PC-3 (cell line): ENCODE measurements at regions not wholly inside any gene's neighbourhood (a gene's known extent, or its start where the extent isn't known, plus 50 kb on each side); places are given as distances from the start of the nearest gene placed in this dataset.

ENCODE experiments used
- ATAC-seq: fragments of 200-7000 bp; cut with Tn5 transposase; 2 replicates; pipeline ENCODE4 v1.9.1; 2020; ENCODE audit warnings: mild to moderate bottlenecking, moderate library complexity
- BruUV-seq: library from RNA; stranded (reverse); fragments of 400-500 nt; replicated peaks from 2 replicates; lab custom pipeline; 2021; lab: Mats Ljungman, UMichigan
- CTCF ChIA-PET: fragments of 300-600 bp; sonication (Branson Sonifier 250); formaldehyde crosslinking; loops from one replicate; lab custom pipeline; 2022; ENCODE audit warnings: antibody characterized with exemption; lab: Charles Lee
- POLR2A ChIA-PET: fragments of 300-600 bp; sonication (Branson Sonifier 250); formaldehyde crosslinking; loops from one replicate; lab custom pipeline; 2022; ENCODE audit warnings: antibody characterized with exemption; ENCODE audit not compliant: unreplicated experiment; lab: Charles Lee
- DNase-seq: peaks from one replicate; pipeline ENCODE4 v3.0.0-alpha.2; 2015
- H2AFZ ChIP-seq: fragments of 300-600 bp; sonication (generic); 2 replicates; pipeline ENCODE4 v1.6.0; 2016; ENCODE audit warnings: antibody characterized with exemption, low read length
- H3F3A ChIP-seq: fragments of 300-600 bp; sonication (generic); one replicate; pipeline ENCODE4 v1.6.0; 2017; ENCODE audit warnings: antibody characterized with exemption, low read length, control low read depth, mild to moderate bottlenecking; ENCODE audit not compliant: unreplicated experiment
- H3K27ac ChIP-seq: fragments of 300-600 bp; sonication (generic); 2 replicates; pipeline ENCODE4 v1.5.1; 2016; ENCODE audit warnings: mild to moderate bottlenecking, low read length
- H3K27me3 ChIP-seq: fragments of 300-600 bp; sonication (generic); 2 replicates; pipeline ENCODE4 v1.6.1; 2016; ENCODE audit warnings: low read length, mixed read lengths
- H3K36me3 ChIP-seq: fragments of 300-600 bp; sonication (generic); 2 replicates; pipeline ENCODE4 v1.6.1; 2016; ENCODE audit warnings: low read depth, mixed run types, low read length, mixed read lengths
- H3K4me1 ChIP-seq: fragments of 300-600 bp; sonication (generic); 2 replicates; pipeline ENCODE4 v1.5.1; 2016; ENCODE audit warnings: low read length; ENCODE audit not compliant: insufficient read depth
- H3K4me2 ChIP-seq: fragments of 300-600 bp; sonication (generic); 2 replicates; pipeline ENCODE4 v1.6.0; 2016; ENCODE audit warnings: low read length
- H3K4me3 ChIP-seq: fragments of 300-600 bp; sonication (generic); 2 replicates; pipeline ENCODE4 v1.5.1; 2016; ENCODE audit warnings: mild to moderate bottlenecking, low read length, mixed read lengths
- H3K79me2 ChIP-seq: fragments of 300-600 bp; sonication (generic); 2 replicates; pipeline ENCODE4 v1.6.1; 2017; ENCODE audit warnings: low read length, mixed read lengths
- H3K9ac ChIP-seq: fragments of 300-600 bp; sonication (generic); 2 replicates; pipeline ENCODE4 v1.6.0; 2016; ENCODE audit warnings: mild to moderate bottlenecking, low read length
- H3K9me2 ChIP-seq: fragments of 300-600 bp; sonication (generic); replicated peaks from 2 replicates; pipeline ENCODE4 v1.6.1; 2016; ENCODE audit warnings: mixed run types, low read length, mixed read lengths
- H3K9me3 ChIP-seq: fragments of 300-600 bp; sonication (generic); 2 replicates; pipeline ENCODE4 v1.6.1; 2016; ENCODE audit warnings: low read length, mixed read lengths
- H4K20me1 ChIP-seq: fragments of 300-600 bp; sonication (generic); 2 replicates; pipeline ENCODE4 v1.6.1; 2016; ENCODE audit warnings: low read length, mixed read lengths
- CTCF ChIP-seq: fragments of 300-600 bp; sonication (generic); conservative IDR thresholded peaks from 2 replicates; pipeline ENCODE4 v1.5.1; 2017; ENCODE audit warnings: antibody characterized with exemption, low read depth, mild to moderate bottlenecking, low read length
- EZH2 ChIP-seq: fragments of 300-600 bp; sonication (generic); IDR thresholded peaks from one replicate; pipeline ENCODE4 v1.6.1; 2017; ENCODE audit warnings: antibody characterized with exemption, mild to moderate bottlenecking, low read length; ENCODE audit not compliant: unreplicated experiment
- EZH2phosphoT487 ChIP-seq: fragments of 300-600 bp; sonication (generic); IDR thresholded peaks from 2 replicates; pipeline ENCODE4 v1.6.1; 2018; ENCODE audit warnings: mild to moderate bottlenecking, antibody characterized with exemption, low read length, borderline replicate concordance
- intact Hi-C: fragments of 100-400 bp; cut with micrococcal nuclease; formaldehyde crosslinking; loops from 2 replicates; pipeline ENCODE4 v1.9.0; 2023

DNA sequence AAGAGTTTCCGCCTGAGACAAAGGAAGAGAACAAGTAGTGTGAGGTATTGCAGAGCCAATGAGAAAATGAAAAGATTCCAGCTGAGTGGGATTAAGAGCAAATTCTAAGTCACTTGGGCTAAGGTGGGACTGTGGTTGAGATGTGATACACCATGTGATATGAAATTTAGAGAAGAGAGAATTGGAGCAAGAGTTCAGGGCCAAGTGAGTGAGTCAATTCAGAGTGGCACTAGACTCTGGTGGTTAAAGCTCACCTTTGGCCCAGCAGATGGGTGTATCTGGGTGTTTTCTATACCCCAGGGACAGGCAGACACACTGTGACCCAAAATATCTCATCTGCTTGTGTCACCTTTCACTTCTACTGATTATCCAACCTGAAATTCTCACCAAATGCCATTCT, 368.1 kb downstream of the KCNN2 start:
- Histone ChIP-seq H3K4me2 (no peak overlapping the region), H3K27ac (no peak overlapping the region), H3K9me3 (no peaks in the 10 kb centered on the region), H3K27me3 (no peaks in the 10 kb centered on the region), H3K4me3 (no peak overlapping the region), H3K36me3 (no peaks in the 10 kb centered on the region), H4K20me1 (no peaks in the 10 kb centered on the region), H2AFZ (no peak overlapping the region), H3F3A (no peaks in the 10 kb centered on the region), H3K79me2 (no peaks in the 10 kb centered on the region), H3K9me2 (no peaks in the 10 kb centered on the region), H3K4me1 (no peaks in the 10 kb centered on the region), H3K9ac (no peak overlapping the region)
- TF ChIP-seq EZH2 = no peak
- no peak for TF ChIP-seq EZH2phosphoT487
- ATAC-seq (no peak), DNase-seq (no peak)
- intact Hi-C loops = no loop called here
- ChIA-PET CTCF (no interaction called here), POLR2A (no interaction called here)
- no TSS peak for BruUV-seq

- Histone ChIP-seq H3K27me3 (no peaks in the 10 kb centered on the region), H3K9me2 (no peaks in the 10 kb centered on the region), H3K4me3 (no peak overlapping the region), H2AFZ (no peak overlapping the region), H3K9ac (no peak overlapping the region), H3K36me3 (no peaks in the 10 kb centered on the region), H4K20me1 (no peaks in the 10 kb centered on the region), H3K9me3 (no peaks in the 10 kb centered on the region), H3F3A (no peaks in the 10 kb centered on the region), H3K4me1 (no peaks in the 10 kb centered on the region), H3K4me2 (no peak overlapping the region), H3K79me2 (no peaks in the 10 kb centered on the region), H3K27ac (no peak overlapping the region)
- no peak for ATAC-seq
- intact Hi-C loops = no loop called here
- no TSS peak for BruUV-seq
- ChIA-PET POLR2A (no interaction called here), CTCF (no interaction called here)
- DNase-seq = no peak
- TF ChIP-seq EZH2phosphoT487 (no peak), EZH2 (no peak), CTCF (no peak)
Measured at GRCh38 chr5:114727358-114727757, 365.5 kb downstream of the KCNN2 start.

DNA sequence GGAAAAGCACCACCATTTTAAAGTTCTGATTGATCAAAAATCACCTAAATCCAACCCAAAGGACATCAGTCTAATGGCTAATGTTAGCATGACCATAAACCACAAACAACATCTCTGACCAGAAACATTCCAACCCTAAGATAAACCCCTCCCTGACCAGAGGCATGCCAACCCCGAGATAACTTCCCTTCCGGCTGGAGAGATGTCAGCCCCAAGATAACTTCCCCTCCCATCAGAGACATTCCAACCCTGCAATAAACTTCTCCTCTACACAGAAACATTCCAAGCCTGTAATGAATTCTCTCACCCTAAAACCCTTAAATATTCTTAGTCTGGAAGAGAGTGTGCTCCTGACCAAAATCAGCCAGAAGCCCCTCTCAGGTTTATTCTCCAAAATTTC, 364.3 kb downstream of the KCNN2 start:
- Histone ChIP-seq H3K4me3 (no peak overlapping the region), H3K9me3 (no peaks in the 10 kb centered on the region), H3K27ac (no peak overlapping the region), H4K20me1 (no peaks in the 10 kb centered on the region), H3K4me2 (no peak overlapping the region), H3F3A (no peaks in the 10 kb centered on the region), H3K9me2 (no peaks in the 10 kb centered on the region), H3K9ac (no peak overlapping the region), H3K27me3 (no peaks in the 10 kb centered on the region), H3K36me3 (no peaks in the 10 kb centered on the region), H2AFZ (no peak overlapping the region), H3K79me2 (no peaks in the 10 kb centered on the region), H3K4me1 (no peaks in the 10 kb centered on the region)
- no TSS peak for BruUV-seq
- POLR2A ChIA-PET = no interaction called here
- CTCF ChIA-PET = no interaction called here
- TF ChIP-seq EZH2 (no peak), CTCF (no peak), EZH2phosphoT487 (no peak)
- intact Hi-C loops = no loop called here
- no peak for ATAC-seq
- DNase-seq = no peak
